Fibroblast of villous mesenchyme (primary cell): ENCODE measurements at regions not wholly inside any gene's neighbourhood (a gene's known extent, or its start where the extent isn't known, plus 50 kb on each side); places are given as distances from the start of the nearest gene placed in this dataset.

Source experiments
- DNase-seq: peaks from one replicate; pipeline ENCODE4 v3.0.0-alpha.2; 2010; ENCODE audit warnings: low read depth
- H3K4me3 ChIP-seq: 2 replicates; pipeline ENCODE4 v1.5.1; 2011; ENCODE audit warnings: low read depth, mild to moderate bottlenecking, low read length
- TF ChIP-seq, protein P1 (sequence below): IDR thresholded peaks from 2 replicates; pipeline ENCODE4 v1.5.1; 2012; ENCODE audit warnings: low read depth, mild to moderate bottlenecking, low read length; ENCODE audit not compliant: insufficient read depth

DNA sequence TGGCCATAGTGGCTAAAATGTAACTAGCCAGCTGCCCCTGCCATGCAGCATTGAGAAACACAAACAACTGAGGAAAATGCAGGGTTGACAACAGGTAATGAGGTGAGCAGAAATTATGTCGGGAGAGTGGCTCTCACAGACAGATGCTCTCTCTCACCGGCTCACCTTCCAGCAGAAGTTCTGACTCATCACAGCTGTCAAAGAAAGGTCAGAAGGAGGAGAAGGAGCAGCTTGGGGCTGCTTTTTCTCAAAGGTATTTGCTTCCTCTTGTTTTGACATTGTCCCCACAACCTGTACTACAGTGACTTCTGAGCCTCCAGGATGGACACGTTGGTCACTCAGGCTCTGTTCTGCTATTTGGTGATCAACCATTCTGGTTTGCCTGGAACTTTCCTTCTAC lies 190.5 kb upstream of the HEY2 start:
- TF ChIP-seq, protein P1, sequence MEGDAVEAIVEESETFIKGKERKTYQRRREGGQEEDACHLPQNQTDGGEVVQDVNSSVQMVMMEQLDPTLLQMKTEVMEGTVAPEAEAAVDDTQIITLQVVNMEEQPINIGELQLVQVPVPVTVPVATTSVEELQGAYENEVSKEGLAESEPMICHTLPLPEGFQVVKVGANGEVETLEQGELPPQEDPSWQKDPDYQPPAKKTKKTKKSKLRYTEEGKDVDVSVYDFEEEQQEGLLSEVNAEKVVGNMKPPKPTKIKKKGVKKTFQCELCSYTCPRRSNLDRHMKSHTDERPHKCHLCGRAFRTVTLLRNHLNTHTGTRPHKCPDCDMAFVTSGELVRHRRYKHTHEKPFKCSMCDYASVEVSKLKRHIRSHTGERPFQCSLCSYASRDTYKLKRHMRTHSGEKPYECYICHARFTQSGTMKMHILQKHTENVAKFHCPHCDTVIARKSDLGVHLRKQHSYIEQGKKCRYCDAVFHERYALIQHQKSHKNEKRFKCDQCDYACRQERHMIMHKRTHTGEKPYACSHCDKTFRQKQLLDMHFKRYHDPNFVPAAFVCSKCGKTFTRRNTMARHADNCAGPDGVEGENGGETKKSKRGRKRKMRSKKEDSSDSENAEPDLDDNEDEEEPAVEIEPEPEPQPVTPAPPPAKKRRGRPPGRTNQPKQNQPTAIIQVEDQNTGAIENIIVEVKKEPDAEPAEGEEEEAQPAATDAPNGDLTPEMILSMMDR, result no peak
- no peak overlapping the region for H3K4me3 ChIP-seq
- no peak for DNase-seq

DNA sequence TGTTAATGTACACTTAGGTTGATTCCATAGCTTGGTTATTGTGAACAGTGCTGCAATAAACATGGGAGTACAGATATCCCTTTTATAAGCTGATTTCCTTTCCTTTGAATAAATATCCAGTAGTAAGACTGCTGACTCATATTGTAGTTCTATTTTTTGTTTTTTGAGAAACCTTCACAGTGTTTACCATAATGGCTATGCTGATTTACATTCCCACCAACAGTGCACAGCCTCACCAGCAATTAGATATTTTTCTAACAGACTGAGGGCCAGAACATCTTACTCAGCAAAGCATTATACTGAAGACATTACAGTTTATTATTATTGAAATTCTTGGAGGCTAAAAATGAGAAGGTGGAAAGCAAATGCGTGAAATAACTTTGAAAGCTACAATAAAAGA lies 187.3 kb upstream of the HEY2 start:
- peak; percentile 7 for DNase-seq
- TF ChIP-seq, protein P1, result no peak
- H3K4me3 ChIP-seq, result no peak overlapping the region

GRCh38 chr6:125564941-125565340 lies 184.5 kb upstream of the HEY2 start:
- H3K4me3 ChIP-seq, result no peak overlapping the region
- TF ChIP-seq, protein P1, result no peak
- DNase-seq, result no peak

DNA sequence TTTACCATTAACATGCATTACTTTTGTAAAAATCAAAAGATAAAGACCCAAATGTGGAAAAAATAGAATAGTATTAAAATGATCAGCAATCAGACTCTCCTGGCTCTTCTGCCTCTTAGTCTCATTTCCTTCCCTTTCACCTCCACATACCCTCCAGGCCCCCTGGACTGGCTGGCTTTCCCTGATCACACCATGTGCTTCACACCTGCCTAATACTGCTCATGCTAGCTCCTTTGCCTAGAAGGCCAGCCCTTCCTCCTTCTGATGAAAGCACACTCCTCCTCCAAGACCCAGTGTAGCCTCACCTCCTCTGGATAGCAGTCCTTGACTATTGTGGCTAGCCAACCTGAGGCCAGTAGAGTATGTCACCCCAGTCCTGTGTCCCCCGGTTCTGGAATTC lies 182.0 kb upstream of the HEY2 start:
- DNase-seq, result no peak
- no peak overlapping the region for H3K4me3 ChIP-seq
- TF ChIP-seq, protein P1, result no peak

DNA sequence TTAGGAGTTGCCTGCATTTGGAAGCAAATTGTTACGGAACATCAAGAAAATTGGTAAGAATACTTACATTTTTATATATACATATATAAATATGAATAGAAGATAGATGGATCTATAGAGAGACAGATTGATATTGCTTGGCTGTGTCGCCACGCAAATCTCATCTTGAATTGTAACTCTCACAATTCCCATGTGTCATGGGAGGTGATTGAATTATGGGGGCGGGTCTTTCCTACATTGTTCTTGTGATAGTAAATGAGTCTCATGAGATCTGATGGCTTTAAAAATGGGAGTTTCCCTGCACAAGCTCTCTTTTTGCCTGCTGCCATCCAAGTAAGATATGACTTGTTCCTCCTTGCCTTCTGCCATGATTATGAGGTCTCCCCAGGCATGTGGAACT lies 180.8 kb upstream of the HEY2 start:
- no peak overlapping the region for H3K4me3 ChIP-seq
- TF ChIP-seq, protein P1, result no peak
- no peak for DNase-seq

DNA sequence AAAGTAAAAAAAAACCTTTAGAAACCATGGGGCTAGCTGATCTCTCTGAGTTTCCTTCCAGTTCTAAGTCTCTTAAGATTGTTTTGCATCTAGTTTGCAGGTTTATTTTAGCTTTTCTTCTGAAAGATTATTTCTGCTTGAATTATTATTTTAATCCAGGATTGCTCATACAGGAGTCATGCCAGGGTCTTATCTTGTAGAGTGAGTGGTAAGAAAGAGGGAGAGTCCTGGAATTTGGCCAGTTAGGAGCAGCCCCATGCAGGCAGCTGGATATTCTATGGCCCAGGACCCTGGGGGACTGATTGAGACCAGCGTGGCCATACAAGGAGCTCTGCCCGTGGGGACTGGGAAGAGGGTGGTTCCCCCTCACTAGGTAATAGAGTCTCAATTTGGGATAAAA lies 178.9 kb upstream of the HEY2 start:
- DNase-seq, result no peak
- no peak overlapping the region for H3K4me3 ChIP-seq
- TF ChIP-seq, protein P1, result no peak

DNA sequence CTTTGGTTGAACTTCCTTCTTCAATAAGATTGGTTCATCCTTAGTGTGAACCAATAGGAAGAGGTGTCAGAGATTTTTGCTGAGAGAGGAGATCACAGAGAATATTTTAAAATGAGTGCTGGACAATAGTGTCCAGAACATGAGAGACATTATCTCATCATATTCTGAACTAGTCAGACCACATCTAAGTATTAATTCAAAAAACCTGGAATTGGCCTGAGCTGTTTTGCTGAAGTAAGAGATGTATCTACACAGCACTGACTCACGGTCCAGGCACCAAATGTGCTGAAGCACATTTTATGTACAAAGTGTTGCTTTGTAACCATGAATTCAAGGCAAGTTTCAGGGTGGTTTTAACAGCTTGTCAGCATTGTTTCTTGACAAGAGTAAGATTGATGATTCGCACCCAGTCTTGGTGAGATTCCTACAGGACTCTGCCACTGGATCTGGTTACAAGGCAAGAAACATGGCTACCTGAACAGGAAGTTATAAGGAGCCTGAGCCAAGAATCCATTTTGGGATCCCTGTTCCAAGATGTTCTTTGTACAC lies 178.2 kb upstream of the HEY2 start:
- TF ChIP-seq, protein P1, result no peak
- no peak overlapping the region for H3K4me3 ChIP-seq
- no peak for DNase-seq
